NCI-H526 (cell line): ENCODE measurements at regions not wholly inside any gene's neighbourhood (a gene's known extent, or its start where the extent isn't known, plus 50 kb on each side); places are given as distances from the start of the nearest gene placed in this dataset.
"Not testable (repeated sequence)": the region's sequence is repeated elsewhere in the genome, so short reads cannot be mapped to it uniquely, and the experiment has no call there.

Experiments
- DNase-seq, 2 experiments: peaks; one replicate each; lab custom pipeline; 2025; lab: John Stamatoyannopoulos, UW

DNA sequence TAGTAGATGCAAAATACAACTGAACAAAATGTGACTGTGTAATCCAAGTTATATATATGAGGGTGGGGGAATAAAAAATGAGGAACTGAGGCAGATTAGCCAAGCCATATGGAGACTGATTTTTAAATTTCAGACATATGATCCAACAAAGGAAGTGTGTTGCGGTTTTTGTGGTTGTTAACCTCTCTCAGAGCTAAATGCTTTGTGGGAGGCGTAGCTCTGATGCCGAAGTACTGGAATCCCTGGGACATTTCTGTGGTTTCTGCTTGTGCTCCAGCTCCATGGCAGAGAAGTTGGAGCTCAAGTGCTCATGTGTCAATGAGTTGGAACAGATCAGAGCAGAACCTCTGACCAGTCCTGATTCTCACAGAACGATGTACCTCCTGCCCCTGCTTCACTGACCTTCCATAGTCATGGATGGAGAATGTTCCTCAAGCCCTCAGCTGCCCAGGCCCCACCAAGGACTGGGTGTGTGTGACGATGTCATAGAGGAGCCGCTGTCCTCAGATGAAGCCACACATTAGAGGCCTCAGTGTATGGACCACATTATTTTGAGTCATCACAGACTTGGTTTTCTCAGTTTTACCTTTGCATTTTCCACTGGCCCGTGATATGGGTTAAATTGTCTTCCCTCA lies 107.6 kb downstream of the SOX1 start:
- no peak for DNase-seq

DNA sequence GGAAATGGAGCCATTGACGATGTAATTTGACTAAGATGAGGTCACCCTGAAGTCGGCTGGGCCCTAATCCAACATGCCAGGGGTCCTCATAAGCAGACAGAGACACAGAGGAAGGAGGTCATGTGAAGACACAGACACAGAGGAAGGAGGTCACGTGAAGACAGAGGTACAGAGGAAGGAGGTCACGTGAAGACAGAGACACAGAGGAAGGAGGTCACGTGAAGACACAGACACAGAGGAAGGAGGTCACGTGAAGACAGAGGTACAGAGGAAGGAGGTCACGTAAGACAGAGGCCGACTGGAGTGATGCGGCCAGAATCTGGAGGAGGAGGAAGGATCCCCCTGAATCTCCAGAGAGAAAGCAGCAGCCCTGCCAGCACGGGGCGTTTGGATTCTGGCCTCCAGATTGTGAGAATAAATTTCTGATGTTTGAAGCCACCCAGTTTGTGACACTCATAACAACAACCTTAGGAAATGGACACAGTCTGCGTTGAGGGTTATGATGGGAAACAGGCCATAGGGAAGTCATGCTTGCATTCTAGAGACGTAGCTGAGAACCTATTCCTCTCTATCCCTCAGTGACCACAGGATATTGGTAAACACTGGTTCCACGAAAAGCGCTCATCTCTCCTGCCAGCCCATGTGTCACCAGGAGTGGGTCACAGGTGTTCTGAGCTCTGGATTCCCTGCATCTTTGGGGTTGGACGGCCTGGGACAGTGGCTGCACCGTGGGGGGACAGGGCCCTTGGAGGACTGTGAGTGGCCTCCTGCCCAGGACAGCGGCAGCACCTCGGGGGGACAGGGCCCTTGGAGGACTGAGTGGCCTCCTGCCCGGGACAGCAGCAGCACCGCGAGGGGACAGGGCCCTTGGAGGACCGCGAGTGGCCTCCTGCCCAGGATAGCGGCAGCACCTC lies 108.5 kb downstream of the SOX1 start:
- DNase-seq = no peak

DNA sequence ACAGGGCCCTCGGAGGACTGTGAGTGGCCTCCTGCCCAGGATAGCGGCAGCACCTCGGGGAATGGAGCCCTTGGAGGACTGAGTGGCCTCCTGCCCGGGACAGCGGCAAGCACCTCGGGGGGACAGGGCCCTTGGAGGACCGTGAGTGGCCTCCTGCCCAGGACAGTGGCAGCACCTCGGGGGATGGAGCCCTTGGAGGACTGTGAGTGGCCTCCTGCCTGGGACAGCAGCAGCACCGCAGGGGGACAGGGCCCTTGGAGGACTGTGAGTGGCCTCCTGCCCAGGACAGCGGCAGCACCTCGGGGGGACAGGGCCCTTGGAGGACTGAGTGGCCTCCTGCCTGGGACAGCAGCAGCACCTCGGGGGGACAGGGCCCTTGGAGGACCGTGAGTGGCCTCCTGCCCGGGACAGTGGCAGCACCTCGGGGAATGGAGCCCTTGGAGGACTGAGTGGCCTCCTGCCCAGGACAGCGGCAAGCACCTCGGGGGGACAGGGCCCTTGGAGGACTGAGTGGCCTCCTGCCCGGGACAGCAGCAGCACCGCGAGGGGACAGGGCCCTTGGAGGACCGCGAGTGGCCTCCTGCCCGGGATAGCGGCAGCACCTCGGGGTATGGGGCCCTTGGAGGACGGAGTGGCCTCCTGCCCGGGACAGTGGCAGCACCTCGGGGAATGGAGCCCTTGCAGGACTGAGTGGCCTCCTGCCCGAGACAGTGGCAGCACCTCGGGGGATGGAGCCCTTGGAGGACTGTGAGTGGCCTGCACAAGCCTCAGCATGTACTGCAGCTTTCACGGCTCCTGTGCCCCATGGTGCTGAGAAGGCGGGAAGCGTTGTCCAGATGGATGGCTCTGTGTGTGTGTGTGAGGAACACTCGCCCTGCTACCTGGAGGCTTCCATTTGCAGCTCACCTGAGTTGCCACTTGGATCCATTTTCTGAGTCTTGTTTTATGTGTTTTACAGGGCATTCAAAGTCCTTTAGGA lies 109.5 kb downstream of the SOX1 start:
- not testable (repeated sequence) for DNase-seq

DNA sequence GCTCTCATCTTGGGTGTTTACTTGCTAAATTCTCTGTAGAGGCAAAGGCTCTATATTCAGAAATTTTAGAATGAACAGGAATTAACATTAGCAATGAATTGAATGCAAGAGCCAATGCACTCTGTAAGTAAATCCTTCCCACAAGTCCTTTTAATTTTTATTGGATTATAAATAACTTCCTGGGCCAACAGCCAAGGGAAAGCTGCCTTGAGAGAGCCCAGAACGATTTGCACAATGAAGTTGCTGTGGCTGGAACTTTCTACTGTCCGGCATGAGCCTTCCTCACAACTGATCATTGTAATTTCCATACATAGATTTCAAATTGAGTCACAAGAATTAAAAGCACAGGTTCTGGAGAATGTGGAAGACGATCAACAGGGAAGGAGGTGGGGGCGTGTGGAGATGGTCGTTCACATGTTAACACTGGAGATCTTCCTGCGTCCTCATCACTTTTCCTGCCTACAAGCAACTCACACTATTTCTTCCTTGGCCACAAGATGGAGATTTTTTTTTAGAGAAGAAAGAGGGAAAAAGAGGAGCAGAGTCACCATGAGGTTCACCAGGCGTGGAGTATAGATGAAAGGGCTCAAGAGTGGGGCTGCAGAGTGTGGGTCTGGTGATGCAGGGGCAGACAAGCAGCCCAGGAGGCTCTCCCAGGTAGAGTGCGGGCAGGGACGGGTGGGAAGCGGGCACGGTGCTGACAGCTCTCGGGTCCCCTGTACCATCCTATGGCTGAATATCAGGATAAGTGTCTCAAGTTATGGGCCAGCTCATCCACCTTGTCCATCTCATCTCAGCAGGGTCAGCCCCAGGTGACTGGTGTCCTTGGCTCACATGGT lies 110.7 kb downstream of the SOX1 start:
- no peak for DNase-seq

DNA sequence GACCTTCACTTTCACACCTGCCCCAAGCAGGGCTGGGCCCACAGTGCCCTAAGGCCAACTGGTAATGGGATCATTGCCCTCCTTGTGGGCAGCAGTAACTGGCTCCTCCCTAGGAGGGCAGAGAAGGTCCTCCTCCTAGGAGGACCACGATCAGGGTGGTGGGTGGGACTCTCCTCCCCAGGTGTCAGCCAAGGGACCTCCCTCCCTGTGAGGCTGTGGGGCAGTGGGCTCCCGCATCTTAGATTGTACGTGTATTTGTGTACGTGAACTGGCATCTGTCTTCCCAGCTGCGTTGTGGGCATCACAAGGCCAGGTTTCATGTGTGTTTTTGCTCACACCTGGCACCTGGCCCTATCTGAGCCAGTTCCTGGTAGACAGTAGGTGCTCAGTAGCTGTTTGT lies 111.8 kb downstream of the SOX1 start:
- no peak for DNase-seq

DNA sequence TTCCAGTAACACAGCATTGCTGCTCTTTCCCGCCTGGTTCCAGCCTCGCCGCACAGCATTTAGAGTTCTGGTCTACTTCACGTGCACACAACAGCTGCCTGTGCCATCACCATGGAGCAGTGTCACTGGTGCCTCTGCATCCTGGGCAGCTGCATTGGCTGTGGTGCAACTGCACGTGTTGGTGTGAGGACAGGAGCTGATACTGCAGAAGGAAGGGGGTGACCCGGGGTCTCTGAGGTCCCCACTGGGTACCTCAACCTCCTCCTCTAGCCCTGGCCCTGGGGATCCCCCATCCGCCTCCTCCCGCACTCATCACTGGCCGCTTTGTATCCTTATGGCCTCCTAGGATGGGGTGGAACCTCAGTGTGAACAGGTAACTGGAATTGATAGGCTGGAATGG lies 112.5 kb downstream of the SOX1 start:
- DNase-seq = no peak

DNA sequence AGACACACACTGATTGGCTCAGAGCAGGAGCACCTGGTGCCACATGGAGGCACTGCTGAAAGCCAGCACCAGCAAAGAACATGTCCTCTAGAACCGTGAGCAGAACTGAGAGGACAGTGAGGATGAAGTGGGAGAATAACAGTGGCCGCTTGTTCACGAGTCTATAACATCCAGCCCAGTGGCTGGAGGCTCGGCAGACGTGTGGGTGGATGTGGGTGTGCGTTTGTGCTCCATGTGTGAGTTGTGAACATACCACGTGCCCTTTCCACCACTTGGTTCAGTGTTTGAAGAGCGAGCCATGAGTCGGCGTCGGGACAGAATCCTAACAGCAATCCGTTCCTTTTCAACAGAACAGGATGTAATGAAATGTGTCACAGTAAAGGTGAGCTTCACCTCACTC lies 113.0 kb downstream of the SOX1 start:
- DNase-seq = no peak

DNA sequence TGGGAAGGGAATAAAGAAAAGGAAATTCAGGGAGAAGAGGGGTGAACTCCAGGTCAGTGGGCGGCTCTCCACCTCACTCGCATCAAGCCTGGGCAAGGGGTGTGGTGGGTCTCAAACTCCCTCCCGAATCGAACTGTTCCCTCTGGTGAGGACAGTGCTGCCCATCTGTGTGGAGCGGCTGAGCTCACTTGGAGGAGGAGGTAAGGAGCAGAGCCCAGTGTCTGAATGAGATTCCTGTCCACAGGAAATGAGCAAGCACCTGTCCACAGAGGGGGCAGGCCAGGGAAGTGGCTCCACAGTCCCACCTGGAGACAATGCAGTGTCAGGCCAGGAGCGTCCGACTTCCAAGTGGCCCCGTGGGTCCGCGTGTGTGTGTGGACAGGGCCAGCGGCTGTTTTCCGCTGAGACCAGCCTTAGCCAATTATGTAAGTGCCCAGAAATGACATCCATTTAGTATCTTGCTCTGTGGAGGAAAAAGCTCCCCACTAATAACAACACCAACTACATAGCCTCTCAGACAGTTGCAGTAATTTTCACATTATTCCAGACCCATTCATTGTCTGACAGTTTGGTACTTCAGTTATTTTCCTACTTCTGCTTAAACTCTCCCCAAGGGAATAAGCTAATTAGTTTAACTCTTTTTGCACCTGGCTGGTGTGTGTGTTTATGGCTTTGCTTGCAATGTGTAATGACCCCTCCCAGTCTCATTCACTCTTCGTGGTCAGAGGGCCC lies 114.6 kb downstream of the SOX1 start:
- DNase-seq = peak; percentile 83 to 87

DNA sequence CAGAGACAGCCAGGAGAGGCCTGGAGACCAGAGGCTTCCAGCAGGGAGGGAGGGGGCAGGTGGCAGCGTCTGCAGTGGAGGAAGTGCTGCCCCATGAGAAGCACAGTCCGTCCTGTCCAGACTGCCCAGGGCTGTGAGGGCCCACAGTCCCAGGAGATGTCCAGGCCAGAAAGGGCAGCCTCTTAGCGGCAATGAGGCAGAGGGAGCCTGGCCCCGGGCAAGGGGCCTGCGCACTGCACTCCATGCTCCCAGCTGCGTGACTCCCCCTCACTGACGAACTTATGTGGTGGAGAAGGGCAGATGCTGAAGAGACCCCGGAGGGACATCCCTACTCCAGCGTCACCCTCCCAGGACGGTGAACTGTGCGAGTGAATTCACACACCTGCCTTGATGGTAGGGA lies 115.3 kb downstream of the SOX1 start:
- DNase-seq = no peak

DNA sequence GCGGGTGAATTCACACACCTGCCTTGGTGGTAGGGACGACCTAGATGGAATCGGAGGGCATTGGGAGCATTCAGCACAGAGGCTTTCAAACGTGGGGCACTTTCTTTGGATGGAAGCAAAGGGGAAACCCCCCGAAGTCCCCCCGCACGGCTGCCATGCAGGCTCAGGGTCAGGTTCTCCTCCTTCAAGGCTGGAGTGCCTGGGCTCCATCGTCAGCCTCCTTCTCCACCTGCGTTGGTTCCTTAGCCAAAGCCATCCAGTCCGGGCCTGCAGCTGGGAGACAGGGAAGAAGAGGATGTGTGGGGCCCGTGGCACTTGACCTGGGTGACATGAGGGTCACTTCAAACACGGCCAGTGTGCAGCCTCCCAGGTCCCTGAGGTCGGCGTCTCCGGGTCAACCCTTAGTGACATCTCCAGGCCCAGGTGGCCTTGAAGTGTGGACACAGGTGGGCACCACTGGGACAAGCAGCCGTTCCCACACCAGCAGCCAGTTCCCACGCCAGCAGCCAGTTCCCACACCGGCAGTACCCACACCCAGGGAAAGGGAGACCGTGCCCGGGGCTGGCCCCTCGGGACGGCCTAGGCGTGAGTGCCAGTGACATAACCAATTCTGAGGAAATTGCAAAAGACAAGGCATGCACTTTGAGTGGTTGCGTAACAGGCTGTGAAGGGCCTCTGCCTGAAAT lies 116.0 kb downstream of the SOX1 start:
- no peak for DNase-seq

DNA sequence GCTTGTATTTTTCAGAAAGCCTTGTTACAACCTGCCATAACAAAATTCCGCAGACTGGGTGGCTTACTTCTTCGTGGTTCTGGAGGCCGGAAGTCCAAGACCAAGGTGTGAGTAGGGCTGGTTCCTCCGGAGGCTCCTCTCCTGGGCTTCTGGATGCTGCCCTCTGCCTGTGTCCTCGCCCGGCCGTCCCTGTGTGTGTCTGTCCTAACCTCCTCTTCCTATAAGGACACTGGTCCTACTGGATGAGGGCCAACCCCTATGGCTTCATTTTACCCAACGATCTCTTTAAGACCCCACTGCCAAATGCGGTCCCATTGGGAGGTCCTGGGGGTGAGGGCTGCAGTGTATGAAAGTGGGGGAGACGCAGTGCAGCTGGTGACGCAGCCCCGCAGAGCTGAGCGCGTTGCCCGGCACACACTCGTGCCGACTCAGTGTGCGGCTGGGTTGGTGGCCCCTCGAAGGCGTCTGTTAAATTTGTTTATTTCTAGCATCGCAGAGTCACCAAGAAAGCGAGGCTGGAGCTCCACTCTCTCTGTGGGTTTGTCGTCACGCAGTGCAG lies 116.7 kb downstream of the SOX1 start:
- DNase-seq = no peak

DNA sequence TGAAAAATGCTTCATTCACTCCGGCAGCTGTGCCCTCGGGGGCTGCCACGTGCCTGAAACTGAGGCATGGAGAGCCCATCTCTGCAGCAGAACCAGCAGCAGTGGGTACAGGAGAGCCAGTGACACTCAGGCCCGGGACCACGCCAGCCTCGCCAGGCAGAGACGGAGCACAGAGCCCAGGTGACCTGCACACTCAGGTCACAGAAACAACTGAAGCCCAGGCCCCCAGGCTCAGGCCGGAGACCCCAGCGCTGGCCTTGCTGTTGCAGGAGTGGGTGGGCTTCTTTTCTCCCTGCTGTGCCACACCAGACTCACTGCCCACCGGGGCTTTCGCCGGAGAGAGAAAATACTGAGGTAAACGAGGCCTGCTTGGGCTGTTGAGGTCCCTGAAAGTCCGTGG lies 117.3 kb downstream of the SOX1 start:
- no peak for DNase-seq

DNA sequence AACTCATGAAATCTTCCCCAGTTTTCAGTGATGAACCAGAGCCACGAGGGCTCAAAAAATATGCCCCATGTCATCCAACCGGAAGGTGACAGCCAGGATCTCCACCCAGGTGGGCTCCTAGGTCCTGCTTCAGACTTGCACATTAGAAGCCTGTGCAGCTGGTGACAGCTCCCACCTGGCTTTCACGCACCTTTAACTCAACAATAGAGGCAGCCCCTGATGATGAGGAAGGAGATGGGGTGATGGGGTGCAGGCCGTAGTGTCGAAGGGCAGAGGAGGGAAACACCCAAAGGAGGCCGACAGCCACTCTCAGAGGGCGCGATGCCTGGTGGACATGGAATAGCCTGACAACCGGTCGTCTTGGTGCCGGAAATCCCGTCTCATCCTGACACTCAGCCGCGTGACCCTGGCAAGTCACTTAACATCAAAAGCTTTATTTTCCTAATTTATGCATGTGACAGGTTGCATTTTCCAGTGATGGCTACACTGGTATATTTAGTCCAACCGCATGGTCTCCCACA lies 118.0 kb downstream of the SOX1 start:
- DNase-seq = no peak

DNA sequence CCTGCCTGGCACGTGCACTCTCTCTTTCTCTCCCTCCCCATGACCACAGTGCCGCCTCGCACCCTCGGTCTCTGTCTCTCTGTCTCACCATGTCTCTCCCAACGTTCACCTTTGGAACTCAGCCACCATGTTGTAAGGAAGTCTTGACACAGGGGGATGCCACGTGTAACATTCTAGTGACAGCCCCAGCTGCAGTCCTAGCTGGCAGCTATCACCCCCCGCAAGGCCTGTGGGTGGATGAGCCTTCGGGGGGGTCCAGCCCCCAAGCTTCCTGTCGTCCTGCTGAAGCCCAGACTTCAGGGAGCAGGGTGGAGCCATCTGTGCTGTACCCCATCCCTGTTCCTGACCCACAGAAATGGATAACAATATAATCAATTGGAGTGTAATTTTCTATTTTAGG lies 118.5 kb downstream of the SOX1 start:
- no peak for DNase-seq

DNA sequence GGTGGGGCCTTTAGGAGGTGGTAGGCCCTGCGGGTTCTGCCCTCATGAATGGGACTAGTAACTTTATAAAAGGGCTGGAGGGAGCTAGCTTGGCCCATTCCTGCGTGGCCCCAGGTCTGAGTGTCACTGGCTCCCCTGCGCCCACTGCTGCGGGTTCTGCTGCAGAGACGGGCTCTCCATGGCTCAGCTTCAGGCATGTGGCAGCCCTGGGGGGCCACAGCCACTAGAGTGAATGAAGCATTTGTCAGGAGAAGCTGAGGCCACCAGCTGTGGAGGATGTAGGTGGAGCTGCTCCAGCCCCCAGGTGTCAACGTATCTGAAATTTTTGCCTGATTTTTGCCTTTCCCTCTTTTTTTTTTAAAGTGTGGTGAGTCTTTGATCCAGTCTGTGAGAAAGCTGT lies 119.1 kb downstream of the SOX1 start:
- no peak for DNase-seq

DNA sequence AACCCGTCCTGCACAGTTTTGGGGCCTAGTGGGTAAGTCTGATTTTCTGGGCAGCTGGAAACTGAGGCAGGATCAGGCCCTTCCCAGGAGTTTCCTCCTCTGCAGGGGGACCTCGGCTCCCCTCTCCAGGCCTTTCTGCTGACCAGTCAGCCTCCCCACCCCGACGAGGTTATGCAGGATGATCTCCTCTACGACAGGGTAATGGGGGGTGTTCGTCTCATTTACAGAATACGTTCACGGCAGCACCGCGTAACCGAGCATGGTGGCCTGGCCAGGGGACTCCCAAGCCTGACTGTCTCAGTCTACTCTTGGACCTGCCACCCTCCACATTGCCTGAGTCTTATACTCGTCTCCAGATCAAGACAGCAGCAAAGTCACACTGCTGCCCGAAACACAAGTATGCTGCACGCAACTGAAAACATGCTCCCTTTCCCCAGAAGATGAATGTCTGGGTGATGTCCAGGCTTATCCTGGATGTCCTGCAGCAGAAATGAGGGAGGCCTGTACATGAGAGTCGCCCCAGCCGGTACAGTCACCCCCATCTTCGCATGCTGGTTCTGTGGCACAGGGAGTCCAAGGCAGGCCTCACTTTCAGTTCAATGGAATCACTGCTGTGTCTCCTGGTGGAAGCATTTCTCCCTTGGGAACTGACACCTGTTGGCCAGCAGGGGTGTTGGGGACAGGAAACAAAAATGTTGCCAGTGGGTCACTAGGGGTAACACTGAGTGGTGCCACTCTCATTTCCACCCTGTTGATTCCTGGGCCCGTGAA lies 120.8 kb downstream of the SOX1 start:
- DNase-seq = no peak

DNA sequence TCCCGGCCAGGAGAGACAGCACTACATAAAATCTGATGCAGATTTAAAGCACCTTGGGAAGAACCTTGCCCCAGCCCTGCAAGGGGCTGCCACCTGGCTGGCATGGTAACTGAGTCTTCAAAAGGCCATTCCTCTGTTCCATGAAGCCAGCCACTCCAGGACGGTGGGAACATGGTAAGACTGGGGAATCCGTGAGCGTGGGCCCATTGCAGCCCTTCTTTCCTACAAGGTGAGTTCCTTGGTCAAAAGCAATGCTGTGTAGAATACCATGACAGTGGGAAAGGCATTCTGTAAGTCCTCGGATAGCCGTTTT lies 121.3 kb downstream of the SOX1 start:
- no peak for DNase-seq

DNA sequence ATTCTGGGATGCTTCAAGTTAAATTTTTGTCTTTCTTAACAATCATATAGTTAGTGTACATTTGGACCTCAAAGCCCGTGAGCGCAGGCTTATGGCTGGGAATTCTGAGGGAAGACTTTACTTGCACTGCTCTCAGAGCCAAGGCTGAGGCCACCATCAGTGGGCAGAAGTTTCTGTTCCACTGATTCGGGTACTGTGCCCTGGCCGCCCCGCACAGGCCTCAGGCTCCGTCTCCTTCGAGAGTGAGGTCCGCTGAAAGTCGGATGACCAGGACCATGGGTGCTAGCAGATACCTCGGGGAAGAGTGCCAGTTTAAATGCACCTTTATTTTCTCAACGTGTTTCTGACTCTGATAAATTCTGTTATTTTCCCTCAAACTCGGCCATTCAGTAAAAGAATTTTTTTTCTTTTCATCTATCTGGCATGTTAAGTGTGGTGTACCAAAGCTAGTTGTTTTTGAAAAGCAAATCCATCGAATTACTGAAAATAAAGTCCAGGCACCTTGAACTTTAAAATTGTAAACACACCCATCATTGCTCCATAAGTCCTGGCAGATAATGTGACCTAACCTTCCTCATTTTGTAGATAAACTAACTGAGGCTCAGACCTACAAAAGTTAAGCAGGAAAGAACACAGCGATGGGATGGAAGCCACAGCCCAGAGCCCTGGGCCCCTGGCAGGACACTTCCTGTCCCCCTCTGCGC lies 126.7 kb downstream of the SOX1 start:
- DNase-seq = no peak
